M059J (cell line): ENCODE measurements at regions not wholly inside any gene's neighbourhood (a gene's known extent, or its start where the extent isn't known, plus 50 kb on each side); places are given as distances from the start of the nearest gene placed in this dataset.

ENCODE experiments used
- DNase-seq: peaks from one replicate; pipeline ENCODE4 v3.0.0-alpha.2; 2012; ENCODE audit warnings: low read depth

DNA sequence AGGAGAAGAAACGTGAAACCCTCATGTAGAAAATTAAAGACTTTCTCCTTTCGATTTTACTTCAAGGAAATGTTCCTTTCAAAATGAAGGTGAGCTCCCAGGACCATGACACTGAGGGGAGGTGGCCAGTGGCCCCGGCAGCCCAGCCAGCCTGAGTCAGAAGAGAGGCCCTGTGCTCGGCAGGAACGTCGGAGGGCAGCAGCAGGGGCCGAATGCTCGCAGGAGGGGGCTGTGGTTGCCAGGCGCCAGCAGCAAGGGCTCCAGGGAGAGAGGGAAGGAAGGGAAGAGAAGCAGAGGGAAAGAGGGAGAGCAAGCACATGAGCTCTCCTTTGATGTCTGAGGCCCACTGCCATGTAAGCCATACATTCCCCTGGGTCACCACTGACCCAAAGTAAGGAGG is 73.3 kb upstream of the ACKR3 start:
- no peak for DNase-seq

DNA sequence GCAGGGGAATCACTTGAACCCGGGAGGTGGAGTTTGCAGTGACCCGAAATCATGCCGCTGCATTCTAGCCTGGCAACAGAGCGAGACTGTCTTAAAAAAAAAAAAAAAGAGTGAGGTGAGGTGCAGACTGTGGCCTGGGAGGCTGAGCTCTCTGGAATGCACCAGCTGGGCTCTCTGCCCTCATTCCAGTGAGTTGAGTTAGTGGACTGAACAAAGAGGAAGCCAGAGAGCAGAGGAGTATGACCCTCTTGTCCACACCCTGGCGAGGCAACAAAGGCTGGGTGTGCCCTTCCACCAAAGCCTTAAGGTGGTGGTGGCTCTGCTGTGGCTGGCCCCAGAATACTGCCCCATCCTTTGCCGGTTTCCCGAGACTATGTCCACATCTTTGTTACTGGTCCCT is 71.3 kb upstream of the ACKR3 start:
- DNase-seq = peak; percentile 81

DNA sequence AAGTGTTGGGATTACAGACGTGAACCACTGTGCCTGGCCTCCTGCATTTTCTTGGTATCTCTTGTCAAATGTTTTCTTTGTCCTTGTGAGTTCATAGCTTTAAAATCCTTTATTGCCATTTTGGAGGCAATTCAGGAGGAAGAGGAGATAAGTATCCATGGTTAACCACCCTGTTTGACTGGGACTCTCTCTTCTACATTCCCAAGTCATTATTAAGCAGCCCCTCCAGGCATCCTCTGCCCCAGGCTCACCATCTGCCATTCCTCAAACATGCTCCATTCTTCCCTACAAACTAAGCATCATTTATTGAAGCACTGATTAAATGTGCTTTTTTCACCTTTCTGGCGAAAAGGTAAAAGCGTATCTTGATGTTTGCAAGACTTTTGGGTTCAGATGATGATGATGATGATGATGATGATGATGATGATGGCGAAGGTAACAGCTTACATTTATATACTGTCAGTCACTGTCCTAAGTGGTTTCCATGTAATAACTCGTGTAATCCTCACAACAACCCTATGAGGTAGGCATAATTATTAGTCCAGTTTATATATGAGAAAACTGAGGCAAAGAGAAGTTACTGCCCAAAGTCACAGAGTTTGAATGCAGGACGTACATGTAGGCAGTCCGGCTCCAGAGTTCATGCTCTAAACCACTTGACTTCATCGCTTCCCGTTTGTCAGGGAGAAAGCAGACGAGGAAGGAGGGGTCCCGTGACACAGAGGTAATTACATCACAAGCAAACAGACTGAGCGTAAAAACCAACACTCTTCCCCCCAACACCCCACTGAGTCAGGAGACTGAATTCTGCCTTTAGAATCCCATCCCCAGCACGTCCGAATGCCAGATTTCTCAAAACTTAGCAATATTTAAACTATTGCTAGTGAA is 69.7 kb upstream of the ACKR3 start:
- peak; percentile 68 for DNase-seq

DNA sequence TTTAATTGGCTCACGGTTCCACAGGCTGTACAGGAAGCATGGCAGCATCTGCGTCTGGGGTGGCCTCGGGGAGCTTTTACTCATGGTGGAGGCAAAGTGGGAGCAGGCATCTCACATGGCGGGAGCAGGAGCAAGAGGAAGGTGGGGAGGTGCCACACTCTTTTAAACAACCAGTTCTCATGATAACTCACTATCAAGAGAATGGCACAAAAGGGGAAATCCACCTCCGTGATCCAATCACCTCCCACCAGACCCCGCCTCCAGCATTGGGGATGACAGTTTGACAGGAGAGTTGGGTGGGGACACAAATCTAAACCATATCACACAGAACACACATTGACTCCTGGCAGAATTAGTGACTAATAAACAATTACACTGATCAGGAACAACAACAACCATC is 68.6 kb upstream of the ACKR3 start:
- DNase-seq = no peak

DNA sequence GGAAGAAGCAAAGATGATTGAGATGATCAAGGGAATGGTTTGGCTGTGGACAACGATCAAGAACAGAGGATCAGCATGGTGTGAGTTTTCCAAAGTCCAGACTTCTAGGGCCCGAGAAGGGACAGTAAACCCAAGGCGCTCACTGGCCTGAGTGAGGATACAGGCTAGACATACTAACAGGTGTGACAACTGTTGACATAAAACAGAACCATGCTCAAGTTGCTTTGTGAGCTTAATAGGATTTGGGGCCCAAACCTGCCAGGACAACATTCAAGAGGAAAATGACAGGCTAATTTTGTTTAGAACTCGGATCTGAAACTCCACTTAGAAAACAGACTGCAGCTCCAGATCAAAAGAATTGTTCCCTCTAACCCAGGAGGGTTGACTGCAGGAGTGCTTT is 68.1 kb upstream of the ACKR3 start:
- DNase-seq = no peak

DNA sequence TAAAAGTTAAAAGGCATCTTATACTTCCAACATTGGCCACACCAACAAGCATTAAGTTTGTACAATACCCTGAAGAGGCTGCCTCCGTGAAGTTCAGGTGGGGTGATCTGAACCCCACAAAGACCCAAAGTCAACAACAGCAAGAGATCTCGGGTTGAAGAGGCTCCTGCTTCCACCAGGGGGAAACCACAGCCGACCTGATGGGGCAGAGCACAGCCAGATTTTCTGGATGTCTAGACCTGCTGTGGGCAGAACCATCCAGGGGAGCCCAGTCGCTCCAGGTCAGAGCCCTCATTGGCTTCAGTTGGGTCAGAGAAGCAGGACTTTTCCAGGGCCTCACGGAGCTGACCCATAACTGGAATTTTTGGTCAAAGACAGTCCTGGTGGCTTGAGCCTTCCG is 66.5 kb upstream of the ACKR3 start:
- DNase-seq = peak; percentile 2

DNA sequence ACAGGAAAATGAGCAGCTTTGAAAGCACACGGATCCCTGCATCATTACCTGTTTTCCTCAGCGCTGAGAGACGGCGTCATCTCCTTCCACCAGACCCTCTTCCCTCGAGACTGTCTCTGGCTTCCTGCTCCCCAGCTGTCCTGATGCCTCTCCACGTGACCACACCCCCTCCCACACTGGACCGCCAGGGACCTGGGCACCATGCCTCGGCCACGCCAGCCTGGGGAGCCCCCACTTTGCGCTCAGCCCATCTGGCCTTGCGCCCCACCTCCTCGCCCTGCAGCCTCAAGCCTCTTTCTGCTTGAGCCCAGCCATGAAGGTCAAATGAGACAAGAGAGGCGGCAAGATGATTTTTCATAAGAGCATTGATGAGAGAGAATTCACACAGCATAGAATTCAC is 66.0 kb upstream of the ACKR3 start:
- DNase-seq = no peak

DNA sequence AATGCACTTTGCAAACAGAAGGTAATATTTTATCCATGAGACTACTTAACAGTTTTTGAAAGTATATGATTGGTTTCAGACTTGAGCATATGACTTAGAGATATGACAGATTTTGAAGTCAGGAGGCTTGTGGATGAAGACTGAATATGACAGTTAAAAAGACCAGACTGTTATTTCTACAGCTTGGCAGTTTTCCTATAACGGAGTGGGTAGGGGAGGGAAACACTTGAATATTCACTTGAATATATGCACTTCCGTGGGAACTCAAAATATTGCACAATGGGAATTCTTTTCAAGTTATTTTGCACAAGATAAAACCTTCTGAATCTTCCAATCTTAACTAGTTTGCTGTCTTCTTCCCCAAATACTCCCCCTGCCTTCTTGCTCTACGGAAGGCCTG is 64.6 kb upstream of the ACKR3 start:
- DNase-seq = no peak

DNA sequence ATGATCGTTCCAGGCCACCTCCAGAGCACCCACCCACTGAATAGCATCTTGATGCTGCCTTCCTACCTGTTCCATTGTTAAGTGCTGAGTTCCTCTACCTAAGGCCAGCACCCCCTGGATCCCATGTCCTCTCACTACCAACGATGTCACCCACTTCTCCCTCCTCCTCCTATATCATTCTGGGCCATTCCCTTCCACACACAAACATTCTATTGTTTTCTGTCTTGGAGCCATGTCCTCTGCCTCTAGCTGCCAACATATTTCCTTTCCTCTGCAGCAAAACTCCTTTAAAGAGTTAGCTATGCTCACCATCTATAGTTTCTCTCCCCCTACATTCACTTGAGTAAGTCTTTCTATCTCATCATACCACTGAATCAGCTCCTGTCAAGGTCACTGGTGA is 64.0 kb upstream of the ACKR3 start:
- no peak for DNase-seq

DNA sequence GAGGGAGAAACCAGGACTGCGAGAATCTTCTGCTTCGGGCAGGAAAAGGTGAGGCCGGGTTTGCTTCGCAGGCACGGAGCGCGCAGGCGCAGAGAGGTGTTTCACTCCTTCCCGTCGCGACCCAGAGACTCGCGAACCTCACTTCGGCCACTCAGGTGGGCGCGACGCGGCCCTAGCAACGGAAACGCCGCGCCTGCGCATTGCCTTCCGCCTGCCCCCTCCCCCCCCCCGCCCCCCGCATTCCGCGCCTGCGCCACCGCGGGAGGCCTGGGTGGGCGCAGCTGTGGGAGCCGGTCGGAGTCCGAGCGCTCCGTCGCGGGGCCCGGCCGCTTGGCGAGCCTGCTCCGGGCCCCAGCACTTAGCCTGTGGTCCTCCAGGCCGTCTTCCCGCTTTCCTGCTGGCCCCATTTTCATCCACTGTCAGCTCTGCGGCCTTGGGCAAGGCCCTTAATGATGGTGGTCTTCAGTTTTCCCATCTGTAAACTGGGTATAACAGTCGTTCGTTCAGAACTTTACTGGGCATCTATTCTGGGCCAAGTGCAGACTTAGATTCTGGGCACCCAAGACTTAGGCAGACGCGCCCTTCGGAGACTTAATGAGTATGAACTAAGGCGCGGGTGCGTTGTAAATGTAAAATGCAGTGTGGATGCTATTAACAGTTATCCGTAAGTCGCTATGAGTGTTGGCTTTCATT is 62.1 kb upstream of the ACKR3 start:
- DNase-seq = peak; percentile 56

DNA sequence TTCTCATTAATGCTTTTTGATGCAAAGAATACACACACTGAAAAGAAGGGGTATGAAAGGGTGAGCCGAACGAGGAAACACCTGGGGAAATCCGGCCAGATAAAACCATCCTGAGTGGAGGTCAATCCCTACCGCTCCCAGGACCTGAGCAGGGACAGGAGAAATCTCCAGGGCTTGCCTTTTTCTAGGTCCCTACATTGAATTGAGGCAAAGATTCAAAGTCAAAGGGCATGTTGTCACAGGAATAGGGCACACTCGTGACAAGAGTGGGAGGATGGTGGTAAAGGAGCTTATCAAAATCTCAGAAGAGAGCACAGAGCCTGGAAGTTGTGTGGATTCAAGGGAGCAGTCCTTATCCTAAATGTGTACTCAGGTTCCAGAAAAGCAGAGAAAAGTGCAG is 61.2 kb upstream of the ACKR3 start:
- no peak for DNase-seq

DNA sequence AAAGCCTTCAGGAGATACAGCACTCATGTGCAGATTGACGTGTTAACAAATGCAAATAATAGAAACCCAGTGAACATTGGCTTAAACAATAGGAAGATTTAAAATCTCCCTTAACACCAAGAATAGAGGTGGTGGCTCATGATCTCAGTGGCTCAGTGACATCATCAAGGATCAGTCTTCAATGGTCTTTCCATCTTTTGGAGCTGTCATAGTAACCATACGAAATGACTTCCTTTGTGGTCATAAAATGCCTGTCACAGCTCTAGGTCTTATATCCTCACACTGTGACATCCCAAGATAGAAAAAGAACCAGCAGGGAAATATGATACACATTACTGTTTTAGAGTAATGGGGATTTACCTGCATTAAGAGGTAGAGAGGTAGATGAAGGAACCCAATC is 59.6 kb upstream of the ACKR3 start:
- no peak for DNase-seq

DNA sequence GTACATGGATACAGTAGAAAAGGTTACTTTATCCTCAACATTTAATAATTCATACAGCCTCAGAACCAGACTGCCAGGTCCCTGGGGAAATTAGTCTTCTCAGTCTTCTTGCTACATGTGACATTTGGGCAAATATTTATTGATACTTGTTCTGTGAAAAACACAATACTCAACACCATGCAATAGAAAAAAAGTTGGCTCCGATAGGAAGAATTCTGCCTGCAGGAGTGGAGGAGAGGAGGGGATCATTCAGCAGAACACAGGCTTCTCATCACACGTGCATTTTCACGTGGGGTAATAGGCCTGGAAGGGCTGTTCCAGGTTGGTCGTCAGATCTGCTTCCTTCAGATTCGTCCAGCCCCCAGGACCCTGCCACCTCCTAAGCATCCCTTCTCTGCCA is 58.4 kb upstream of the ACKR3 start:
- no peak for DNase-seq

DNA sequence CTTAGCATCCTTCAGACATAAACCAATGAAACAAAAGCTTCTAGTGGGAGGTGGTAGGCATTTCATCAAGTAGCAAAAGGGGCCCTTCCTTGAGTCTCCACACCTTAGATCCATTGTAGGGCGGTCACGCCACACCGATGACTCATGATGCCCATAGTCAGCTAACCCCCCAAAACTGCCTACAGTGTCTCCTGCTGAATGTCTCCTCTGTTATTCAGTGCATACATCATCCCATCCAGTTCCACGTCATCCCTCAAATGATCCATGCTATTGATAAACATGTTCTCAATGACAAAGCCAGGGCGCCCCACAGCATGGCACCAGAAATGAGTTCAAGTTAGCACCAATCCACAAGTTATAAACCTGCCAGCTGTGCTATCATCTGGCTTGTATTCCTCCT is 57.4 kb upstream of the ACKR3 start:
- DNase-seq = no peak

DNA sequence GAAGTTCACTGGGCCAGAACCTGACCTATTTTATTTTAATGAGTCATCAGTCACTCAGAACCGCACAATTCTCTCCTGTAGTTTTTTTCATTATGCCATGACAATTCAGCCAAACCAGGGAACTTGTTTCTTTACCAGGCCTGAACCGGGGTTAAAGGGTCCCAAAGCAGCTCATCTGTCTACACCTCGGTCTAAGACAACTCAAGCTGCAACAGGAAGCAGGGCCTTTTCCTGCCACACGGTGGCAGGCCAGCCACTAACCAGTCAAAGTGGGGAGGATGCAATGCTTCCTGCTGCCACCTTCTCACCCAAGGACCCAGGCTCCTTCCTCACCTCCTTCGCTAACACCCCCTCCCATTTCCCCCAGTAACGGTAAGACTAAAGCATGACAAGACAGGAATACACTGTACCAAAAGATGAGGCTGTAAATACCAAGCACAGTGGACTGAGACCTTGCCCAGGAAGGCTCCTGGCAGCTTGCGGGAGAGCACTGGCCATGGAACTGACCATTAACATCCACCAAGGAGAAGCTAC is 56.7 kb upstream of the ACKR3 start:
- DNase-seq = peak; percentile 52

DNA sequence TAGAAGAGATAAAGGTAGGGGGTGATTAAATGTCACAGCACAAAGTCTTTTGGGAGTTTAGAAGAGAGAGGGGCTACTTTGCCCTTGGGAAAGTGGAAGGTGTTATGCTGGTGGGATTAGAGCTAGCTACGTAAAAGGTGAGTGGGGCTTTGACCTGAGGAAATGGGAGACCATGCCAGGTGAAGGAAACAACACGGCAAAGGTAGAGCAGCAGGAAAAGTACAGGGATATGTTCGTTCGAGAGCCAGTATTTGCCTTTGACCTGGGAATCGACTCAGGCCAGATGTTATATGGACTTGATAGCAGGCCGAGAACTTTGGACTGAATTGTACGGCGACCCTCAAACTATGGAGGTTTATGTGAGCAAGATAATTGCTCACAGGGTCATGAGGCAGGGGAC is 55.7 kb upstream of the ACKR3 start:
- no peak for DNase-seq

DNA sequence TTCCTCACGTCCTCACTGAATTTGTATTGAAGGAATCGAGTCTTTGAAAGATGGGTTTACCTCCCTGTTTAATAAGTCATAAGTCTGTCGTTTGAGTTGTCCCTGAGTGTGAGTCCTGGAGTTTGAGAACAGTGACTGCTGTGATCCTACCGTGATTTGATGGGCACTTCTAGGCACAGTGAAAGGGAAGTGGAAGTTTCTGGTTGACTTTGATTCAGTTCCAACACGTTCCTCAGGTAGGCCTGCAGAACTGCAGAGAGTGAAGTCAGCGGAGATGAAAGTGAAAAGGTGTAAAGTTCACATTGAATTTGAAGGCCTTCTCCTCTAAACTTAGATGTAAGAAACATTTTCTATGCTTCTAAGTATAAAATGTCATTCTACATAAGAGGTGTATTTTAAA is 52.9 kb upstream of the ACKR3 start:
- DNase-seq = no peak

DNA sequence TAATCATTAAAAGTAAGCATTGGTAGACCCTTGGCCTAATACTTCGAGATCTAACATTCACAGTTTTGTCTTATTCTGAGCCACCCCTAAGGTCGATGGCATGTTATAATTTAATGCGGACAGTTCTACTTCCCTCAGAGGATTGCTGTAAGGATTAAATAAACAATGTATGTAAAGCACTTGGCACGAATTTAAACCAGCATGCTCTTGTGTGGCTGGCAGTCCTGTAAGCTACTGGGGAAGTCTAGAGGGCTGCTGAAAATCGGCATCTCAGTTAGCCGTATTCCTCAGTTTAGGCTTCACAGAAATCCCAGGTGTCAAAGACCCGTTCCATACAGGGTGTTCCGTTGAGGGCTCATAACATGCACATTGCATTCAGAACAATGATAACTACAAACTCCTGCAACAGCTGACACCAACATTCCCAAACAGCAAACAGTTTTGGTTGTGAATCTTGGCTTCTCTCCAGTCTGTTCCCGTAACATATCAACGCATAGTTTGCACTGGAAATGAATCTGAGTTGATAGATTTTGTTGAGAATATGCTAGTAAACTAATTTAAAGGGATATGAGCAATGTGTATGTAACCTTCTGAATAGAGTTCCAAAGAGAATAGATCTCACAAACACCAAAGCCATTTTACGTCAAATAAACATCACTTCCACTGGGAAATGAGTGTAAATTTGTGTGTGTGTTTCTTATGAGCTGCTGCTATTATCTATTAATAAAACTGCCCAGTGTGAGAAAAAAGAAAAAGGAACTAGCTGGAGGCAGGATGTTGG is 52.2 kb upstream of the ACKR3 start:
- no peak for DNase-seq
